C4-2B (cell line): ENCODE measurements at regions not wholly inside any gene's neighbourhood (a gene's known extent, or its start where the extent isn't known, plus 50 kb on each side); places are given as distances from the start of the nearest gene placed in this dataset.

Source experiments
- CTCF ChIP-seq: fragments of 450-650 bp; conservative IDR thresholded peaks from 2 replicates; pipeline ENCODE4 v1.5.1; 2017; ENCODE audit warnings: mild to moderate bottlenecking
- ZFX ChIP-seq: fragments of 450-650 bp; IDR thresholded peaks from 2 replicates; pipeline ENCODE4 v1.6.1; 2017

GRCh38 chr15:94535298-94536048 lies 304.1 kb downstream of the MCTP2 start:
- TF ChIP-seq CTCF (no peak), ZFX (no peak)
